GM21526 (cell line): ENCODE measurements at regions not wholly inside any gene's neighbourhood (a gene's known extent, or its start where the extent isn't known, plus 50 kb on each side); places are given as distances from the start of the nearest gene placed in this dataset.

Experiments
- ATAC-seq: cut with Tn5 transposase; IDR thresholded peaks from one replicate; pipeline ENCODE4 v1.9.1; 2021; ENCODE audit warnings: moderate library complexity; ENCODE audit not compliant: unreplicated experiment, low FRiP score

GRCh38 chr2:67851016-67851415, 211.8 kb downstream of the C1D start:
- no peak for ATAC-seq

- ATAC-seq = no peak
Measured at GRCh38 chr2:67851956-67852824, 210.6 kb downstream of the C1D start.

GRCh38 chr2:67854103-67854743, 208.6 kb downstream of the C1D start:
- ATAC-seq = no peak

DNA sequence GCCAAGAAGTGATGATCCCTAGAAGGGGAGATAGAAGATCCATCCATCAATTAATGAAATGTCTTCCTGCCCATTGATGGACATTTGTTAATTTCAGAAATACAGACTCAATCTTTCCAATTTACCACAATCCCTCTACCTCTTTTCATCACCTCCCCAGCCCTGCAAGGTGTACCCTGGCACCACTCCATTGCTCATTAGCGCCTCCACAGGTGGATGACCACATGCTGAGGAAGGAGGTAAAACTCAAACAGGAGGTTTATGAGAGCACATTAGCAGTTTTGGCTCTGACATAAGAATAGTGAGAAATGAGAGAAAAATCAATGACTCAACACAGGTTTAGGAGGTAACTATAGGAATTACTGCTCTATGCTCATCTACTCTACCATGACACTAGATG, 208.0 kb downstream of the C1D start:
- no peak for ATAC-seq

- ATAC-seq = no peak
Measured at GRCh38 chr2:67856866-67857265, 205.9 kb downstream of the C1D start.

DNA sequence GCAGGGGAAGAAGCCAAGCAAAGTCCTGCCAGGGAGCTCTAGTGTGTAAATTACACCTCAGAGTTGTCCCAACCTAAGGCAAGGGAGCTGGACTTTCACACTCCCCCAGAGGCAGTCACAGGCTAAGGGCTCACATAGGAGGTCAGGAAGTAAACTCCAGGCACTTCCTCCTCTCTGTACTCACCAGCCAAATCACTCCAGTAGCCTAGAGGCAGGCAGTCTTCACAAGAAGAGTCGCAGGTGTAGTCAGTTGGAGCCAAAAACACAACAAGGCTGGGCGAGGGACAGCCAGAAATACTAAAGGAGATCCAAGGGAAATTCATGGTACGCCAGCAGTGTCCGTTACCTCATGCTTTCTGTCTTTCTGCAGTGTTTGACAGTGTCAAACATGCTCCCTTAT, 205.0 kb downstream of the C1D start:
- no peak for ATAC-seq

GRCh38 chr2:67858886-67859285, 203.9 kb downstream of the C1D start:
- ATAC-seq = no peak

- ATAC-seq = no peak
Measured at GRCh38 chr2:67865917-67866316, 196.9 kb downstream of the C1D start.

DNA sequence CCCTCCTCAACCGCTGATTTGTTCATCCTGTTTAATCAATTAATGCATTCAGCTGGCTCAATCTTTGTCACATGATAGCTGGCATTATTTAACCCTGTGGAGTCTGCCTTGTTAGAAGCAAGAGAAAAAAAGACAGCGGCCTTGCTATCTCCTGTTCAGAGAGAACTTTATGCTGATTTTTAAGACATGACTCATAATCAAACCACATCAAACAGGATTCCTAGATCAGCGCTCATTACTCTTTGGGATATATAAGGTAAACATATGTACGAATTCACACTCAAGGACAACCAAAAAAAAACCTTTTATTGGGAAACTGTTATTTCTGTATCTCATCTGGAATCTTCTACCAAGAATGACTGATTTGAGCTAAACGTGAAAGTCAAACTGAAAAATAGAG, 195.1 kb downstream of the C1D start:
- no peak for ATAC-seq

DNA sequence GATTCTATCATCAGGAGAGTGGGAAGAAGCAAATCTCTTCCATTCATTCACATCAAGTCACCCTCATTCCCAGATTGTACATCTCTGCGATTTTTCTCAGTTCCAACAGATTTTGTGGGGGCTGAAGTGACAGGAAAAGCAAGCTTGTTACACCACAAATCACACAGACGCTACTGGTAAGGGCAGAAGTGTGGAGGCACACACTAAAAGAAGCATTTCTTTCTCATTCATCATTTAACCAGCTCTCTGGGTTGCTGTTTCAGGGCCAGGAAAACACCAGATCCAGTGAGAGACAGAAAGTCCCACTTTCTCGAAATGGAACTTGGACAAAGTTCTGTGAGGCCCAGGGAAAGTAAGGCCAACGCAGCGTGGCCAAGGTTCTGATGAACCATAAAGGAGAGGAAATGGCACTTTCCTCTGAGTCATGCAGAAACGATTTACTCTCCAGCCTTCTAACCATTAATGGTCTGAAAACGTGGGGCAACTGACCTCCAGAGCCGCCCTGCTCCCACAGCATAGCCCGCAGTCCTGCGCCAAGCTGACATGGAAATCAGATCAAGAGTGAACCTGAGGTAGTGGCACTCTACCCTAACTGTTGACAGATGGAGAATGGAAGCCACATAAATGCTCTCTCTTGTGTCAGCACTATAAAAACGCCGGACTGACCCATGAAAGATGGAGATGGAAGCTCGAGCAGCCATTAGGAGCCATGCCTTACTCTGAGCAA, 191.0 kb downstream of the C1D start:
- no peak for ATAC-seq

DNA sequence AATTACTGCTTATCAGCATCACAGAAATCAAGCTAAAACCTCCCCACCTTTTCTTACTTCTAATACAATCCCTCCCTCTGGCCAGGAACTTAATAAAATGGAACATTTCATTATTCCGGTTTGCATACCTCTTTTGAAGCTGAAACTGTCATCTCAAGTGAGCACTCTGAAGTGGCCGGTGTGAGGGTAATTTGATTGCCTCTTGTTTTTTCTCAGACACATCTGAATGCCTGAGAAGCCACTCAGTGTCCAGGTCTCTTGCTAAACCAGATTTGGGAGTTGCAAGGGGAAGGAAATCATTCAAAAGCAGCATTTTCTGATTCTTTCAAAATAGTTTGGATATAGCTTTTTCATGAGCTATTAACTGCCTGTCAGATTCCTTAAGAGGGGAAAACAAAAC, 190.3 kb downstream of the C1D start:
- ATAC-seq = no peak

DNA sequence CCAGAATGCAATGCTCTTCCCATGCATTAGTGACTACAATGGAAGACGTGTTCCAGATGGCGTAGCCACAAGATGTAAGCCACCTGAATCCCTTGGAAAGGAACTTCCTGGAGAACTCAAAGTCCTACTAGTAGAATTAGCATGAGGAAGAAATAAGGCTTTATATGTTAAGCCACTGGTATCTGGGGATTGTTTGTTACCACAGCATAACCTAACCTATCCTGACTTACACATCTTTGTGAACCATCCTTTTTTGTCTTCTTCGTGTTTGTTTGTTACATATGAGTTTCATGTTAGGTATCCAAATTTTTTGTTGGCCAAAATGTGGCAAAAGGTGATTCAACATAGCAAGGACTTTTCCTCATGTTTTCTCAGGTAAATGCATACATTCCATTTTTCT, 188.9 kb downstream of the C1D start:
- no peak for ATAC-seq

GRCh38 chr2:67876176-67876575, 186.6 kb downstream of the C1D start:
- no peak for ATAC-seq

DNA sequence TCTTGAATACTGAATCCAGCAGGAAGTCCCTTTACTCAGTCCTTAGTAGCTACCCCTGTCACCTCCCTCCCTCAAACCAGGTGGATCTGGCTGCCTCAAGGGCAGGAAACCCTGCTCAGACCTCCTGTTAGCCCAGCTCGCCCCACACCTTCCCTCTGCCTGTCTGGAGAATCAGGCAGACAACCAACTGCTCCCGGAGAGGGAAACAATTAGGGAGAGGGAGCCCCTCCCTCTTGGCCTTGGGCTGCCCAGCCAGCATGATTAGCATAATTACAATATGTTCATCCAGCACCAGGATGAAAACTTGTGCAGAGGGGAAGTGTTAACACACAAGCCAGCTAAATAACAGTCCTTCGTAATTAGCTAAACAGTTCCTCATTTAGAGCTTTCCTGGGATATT, 185.5 kb downstream of the C1D start:
- ATAC-seq = no peak

- ATAC-seq = no peak
Measured at GRCh38 chr2:67878743-67879142, 184.1 kb downstream of the C1D start.

- no peak for ATAC-seq
Measured at GRCh38 chr2:67879586-67880290, 183.1 kb downstream of the C1D start.

DNA sequence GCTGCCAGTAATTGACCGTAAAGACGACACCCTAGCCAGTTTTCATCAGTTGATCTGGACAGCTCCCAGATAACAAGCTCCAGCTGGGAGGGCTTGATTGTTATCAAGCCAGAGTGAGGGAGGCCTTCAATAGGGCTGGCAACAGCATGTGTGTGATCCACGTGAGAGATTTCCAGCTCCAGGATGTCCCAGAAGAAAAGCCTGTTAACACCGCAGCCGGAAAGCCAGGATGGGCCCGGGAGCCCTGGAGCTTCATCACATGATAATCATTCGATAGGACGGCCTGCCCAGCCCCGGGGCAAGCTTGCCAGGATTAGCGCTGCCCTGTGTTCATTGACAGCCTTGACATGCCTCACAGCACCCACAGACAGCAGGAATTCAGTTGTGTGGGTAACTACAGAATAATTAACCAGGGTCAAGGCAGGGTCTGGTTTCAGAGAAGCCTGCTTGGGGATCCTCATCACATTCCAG, 182.5 kb downstream of the C1D start:
- no peak for ATAC-seq

- ATAC-seq = no peak
Measured at GRCh38 chr2:67881816-67882215, 181.0 kb downstream of the C1D start.

DNA sequence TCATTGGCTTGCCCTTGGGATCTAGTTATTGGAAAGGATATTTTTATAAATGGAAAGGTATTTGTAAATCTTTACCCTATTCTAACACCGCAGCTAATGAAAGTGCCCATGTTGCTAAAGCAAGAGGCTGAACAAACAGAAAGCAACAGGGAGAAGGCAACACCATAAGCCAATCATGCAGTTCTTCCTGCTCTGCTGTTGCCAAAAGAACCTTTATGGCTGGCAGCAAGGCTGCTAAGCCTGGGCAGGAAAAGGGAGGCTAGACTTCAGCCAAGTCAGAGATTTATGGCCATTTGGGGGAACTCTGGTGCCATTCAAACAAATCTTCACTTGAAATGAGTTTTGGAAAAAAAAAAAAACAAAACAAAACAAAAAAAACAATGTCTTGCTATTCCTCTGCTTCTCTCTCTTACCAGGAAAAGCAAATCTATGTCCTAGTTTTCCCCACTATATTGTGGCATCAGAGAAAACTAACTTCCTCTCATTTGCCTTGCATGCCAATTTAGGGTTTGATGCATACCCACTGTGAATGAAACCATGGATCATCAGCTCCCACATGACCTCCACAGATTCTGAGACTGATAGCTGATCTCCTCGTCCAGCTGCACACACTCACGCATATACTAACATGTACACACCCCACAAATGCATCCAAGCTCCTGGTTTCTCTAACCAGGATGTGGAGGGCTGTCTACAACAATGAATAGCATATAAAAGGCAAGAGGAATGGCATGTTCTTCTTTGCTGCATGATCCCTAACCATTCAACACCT, 179.3 kb downstream of the C1D start:
- ATAC-seq = no peak
